ENCODE measurements at regions not wholly inside any gene's neighbourhood (a gene's known extent, or its start where the extent isn't known, plus 50 kb on each side); places are given as distances from the start of the nearest gene placed in this dataset.
"Not testable (repeated sequence)": the region's sequence is repeated elsewhere in the genome, so short reads cannot be mapped to it uniquely, and the experiment has no call there.

DNA sequence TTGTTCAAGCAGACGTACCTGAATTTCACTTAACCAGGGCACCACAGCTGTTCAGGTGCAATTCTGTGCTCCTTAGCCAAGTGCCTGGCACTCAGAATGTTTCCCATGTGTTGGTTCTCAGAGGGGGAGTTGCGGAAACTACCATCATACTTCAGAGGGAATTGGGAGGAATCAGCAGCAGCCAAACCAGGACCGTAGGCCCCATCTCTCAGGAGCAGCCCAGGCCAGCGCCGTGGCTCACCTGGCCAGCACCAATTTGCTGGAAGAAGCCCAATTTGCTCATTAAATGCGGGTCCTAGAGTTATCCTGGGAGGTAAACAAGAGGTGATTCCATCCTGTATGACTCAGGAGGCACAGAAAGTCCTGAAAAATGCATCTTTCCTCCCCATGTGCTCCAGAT is 435.4 kb downstream of the BRD1 start:
- no peak overlapping the region for H3K4me3 ChIP-seq
- no peaks in the 10 kb centered on the region for H3K36me3 ChIP-seq
- H3K27ac ChIP-seq, result no peak overlapping the region
- no peaks in the 10 kb centered on the region for H3K27me3 ChIP-seq
- no peaks in the 10 kb centered on the region for H3K4me1 ChIP-seq
- no peak for DNase-seq (ENCODE audit: low spot score)
- TF ChIP-seq, protein P1, sequence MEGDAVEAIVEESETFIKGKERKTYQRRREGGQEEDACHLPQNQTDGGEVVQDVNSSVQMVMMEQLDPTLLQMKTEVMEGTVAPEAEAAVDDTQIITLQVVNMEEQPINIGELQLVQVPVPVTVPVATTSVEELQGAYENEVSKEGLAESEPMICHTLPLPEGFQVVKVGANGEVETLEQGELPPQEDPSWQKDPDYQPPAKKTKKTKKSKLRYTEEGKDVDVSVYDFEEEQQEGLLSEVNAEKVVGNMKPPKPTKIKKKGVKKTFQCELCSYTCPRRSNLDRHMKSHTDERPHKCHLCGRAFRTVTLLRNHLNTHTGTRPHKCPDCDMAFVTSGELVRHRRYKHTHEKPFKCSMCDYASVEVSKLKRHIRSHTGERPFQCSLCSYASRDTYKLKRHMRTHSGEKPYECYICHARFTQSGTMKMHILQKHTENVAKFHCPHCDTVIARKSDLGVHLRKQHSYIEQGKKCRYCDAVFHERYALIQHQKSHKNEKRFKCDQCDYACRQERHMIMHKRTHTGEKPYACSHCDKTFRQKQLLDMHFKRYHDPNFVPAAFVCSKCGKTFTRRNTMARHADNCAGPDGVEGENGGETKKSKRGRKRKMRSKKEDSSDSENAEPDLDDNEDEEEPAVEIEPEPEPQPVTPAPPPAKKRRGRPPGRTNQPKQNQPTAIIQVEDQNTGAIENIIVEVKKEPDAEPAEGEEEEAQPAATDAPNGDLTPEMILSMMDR (IDR thresholded peaks at IDR 0.05), result no peak
- peaks cover 0 to 13% of the 10 kb centered on the region in 2 donors for H3K9me3 ChIP-seq

GRCh38 chr22:49391436-49391835 is 436.2 kb downstream of the BRD1 start:
- Histone ChIP-seq H3K4me1 (no peaks in the 10 kb centered on the region), H3K9me3 (peaks cover 0 to 13% of the 10 kb centered on the region in 2 donors), H3K27ac (no peak overlapping the region), H3K4me3 (no peak overlapping the region), H3K27me3 (no peaks in the 10 kb centered on the region), H3K36me3 (no peaks in the 10 kb centered on the region)
- TF ChIP-seq, protein P1 (IDR thresholded peaks at IDR 0.05), result no peak
- DNase-seq (ENCODE audit: low spot score), result peak; percentile 49

DNA sequence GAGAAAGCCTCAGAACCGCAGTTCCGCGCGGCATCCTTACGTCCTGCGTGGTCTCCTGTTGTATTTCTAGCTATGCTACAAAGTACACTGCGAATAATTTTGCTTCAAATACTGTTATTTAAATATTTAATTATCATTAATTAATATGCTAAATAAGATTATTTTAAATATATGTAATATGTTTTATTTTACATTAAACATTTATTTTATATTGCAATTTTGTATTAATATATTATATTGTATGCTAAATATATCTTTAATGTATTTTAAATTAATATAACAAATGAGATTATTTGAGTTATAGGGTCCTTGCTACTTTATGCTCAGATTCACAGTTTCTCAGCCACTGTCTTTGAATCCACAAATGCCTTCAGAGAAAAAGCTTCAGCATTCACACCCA is 436.7 kb downstream of the BRD1 start:
- no peak overlapping the region for H3K27ac ChIP-seq
- DNase-seq (ENCODE audit: low spot score), result no peak
- no peaks in the 10 kb centered on the region for H3K4me1 ChIP-seq
- no peaks in the 10 kb centered on the region for H3K27me3 ChIP-seq
- peaks cover 0 to 13% of the 10 kb centered on the region in 2 donors for H3K9me3 ChIP-seq
- H3K36me3 ChIP-seq, result no peaks in the 10 kb centered on the region
- TF ChIP-seq, protein P1 (IDR thresholded peaks at IDR 0.05), result no peak
- H3K4me3 ChIP-seq, result no peak overlapping the region

GRCh38 chr22:49383909-49384308 is 443.8 kb downstream of the BRD1 start:
- not testable (repeated sequence) for H3K4me3 ChIP-seq; H3K27ac ChIP-seq; H3K36me3 ChIP-seq; DNase-seq (ENCODE audit: low spot score); H3K9me3 ChIP-seq; H3K27me3 ChIP-seq; H3K4me1 ChIP-seq

DNA sequence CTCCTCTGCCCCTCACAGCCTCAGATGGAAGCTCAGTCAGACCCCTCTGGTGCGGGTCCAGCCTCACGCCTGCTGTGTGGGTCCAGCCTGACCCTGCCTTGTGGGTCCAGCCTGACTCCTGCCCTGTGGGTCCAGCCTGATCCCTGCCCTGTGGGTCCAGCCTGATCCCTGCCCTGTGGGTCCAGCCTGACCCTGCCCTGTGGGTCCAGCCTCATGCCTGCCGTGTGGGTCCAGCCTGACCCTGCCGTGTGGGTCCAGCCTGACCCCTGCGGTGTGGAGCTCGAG is 445.3 kb downstream of the BRD1 start:
- Histone ChIP-seq H3K4me3 (no peak overlapping the region), H3K36me3 (no peaks in the 10 kb centered on the region), H3K27me3 (no peaks in the 10 kb centered on the region), H3K4me1 (no peaks in the 10 kb centered on the region), H3K27ac (no peak overlapping the region), H3K9me3 (no peaks in the 10 kb centered on the region)
- TF ChIP-seq, protein P1 (IDR thresholded peaks at IDR 0.05), result no peak
- DNase-seq (ENCODE audit: low spot score), result peak; percentile 40

GRCh38 chr22:49381595-49382450 is 445.9 kb downstream of the BRD1 start:
- Histone ChIP-seq H3K27ac (no peak overlapping the region), H3K36me3 (no peaks in the 10 kb centered on the region), H3K4me3 (no peak overlapping the region), H3K27me3 (no peaks in the 10 kb centered on the region), H3K4me1 (no peaks in the 10 kb centered on the region), H3K9me3 (no peaks in the 10 kb centered on the region)
- TF ChIP-seq, protein P1 (IDR thresholded peaks at IDR 0.05), result no peak
- peak; percentile 16 for DNase-seq (ENCODE audit: low spot score)

Measured in right atrium auricular region (tissue), 2 donors.